Right atrium auricular region (tissue), 2 donors: ENCODE measurements at regions not wholly inside any gene's neighbourhood (a gene's known extent, or its start where the extent isn't known, plus 50 kb on each side); places are given as distances from the start of the nearest gene placed in this dataset.
"Not testable (repeated sequence)": the region's sequence is repeated elsewhere in the genome, so short reads cannot be mapped to it uniquely, and the experiment has no call there.

Experiments used
- DNase-seq: peaks from one replicate; pipeline ENCODE4 v3.0.0-alpha.2; 2019; ENCODE audit warnings: low spot score
- H3K27ac ChIP-seq, 2 donors: fragments of 200-600 bp; sonication (generic); 1 replicate in 1 of 2; 2 replicates in 1 of 2; pipeline ENCODE4 v1.5.1; 2016 to 2019
- H3K27me3 ChIP-seq, 2 donors: fragments of 200-600 bp; sonication (generic); one replicate each; pipeline versions ENCODE4 v1.5.1 to v1.6.0; 2017 to 2019
- H3K36me3 ChIP-seq: fragments of 200-600 bp; sonication (generic); one replicate; pipeline ENCODE4 v1.5.1; 2016
- H3K4me1 ChIP-seq, 2 donors: fragments of 200-600 bp; sonication (generic); one replicate each; pipeline versions ENCODE4 v1.5.1 to v1.6.0; 2017 to 2019
- H3K4me3 ChIP-seq, 2 donors: fragments of 200-600 bp; sonication (generic); 1 replicate in 1 of 2; 2 replicates in 1 of 2; pipeline ENCODE4 v1.5.1; 2017 to 2019; ENCODE audit warnings: mild to moderate bottlenecking in 1 of 2, moderate library complexity in 1 of 2
- H3K9me3 ChIP-seq, 2 donors: fragments of 200-600 bp; sonication (generic); one replicate each; pipeline ENCODE4 v1.5.1; 2019
- CTCF ChIP-seq, 2 donors: fragments of 200-600 bp; sonication (generic); IDR thresholded peaks; one replicate each; pipeline ENCODE4 v1.5.1; 2019; ENCODE audit warnings: antibody characterized with exemption in 2 of 2

GRCh38 chr1:184878602-184879001 is 95.7 kb downstream of the NIBAN1 start:
- H3K27me3 ChIP-seq, result no peaks in the 10 kb centered on the region
- no peak for DNase-seq
- peak overlapping the region; percentile 9 to 95 for H3K27ac ChIP-seq
- no peak overlapping the region for H3K4me3 ChIP-seq
- peaks cover 4% of the 10 kb centered on the region for H3K36me3 ChIP-seq
- H3K4me1 ChIP-seq, result peaks cover 0 to 70% of the 10 kb centered on the region in 2 donors
- no peaks in the 10 kb centered on the region for H3K9me3 ChIP-seq
- TF ChIP-seq CTCF (IDR thresholded peaks at IDR 0.05), result no peak

GRCh38 chr1:184878002-184878401 is 96.3 kb downstream of the NIBAN1 start:
- Histone ChIP-seq H3K4me1 (peaks cover 0 to 64% of the 10 kb centered on the region in 2 donors), H3K4me3 (no peak overlapping the region), H3K27ac (peak overlapping the region in 1 of 2 donors; percentile 95), H3K9me3 (no peaks in the 10 kb centered on the region), H3K36me3 (peaks cover 4% of the 10 kb centered on the region), H3K27me3 (no peaks in the 10 kb centered on the region)
- TF ChIP-seq CTCF (IDR thresholded peaks at IDR 0.05), result no peak
- no peak for DNase-seq

- H3K27ac ChIP-seq, result peak overlapping the region; percentile 18 to 72
- H3K27me3 ChIP-seq, H3K36me3 ChIP-seq, H3K9me3 ChIP-seq, H3K4me3 ChIP-seq, DNase-seq: not testable (repeated sequence)
- peaks cover 0 to 44% of the 10 kb centered on the region in 2 donors for H3K4me1 ChIP-seq
These were observed 98.3 kb downstream of the NIBAN1 start for GRCh38 chr1:184876015-184876414.

GRCh38 chr1:184875218-184875617 is 99.1 kb downstream of the NIBAN1 start:
- DNase-seq, result no peak
- Histone ChIP-seq H3K27me3 (no peaks in the 10 kb centered on the region), H3K4me3 (no peak overlapping the region), H3K36me3 (no peaks in the 10 kb centered on the region), H3K4me1 (peaks cover 0 to 36% of the 10 kb centered on the region in 2 donors), H3K27ac (peak overlapping the region; percentile 18 to 72), H3K9me3 (no peaks in the 10 kb centered on the region)
- TF ChIP-seq CTCF (IDR thresholded peaks at IDR 0.05), result no peak

GRCh38 chr1:184870319-184870718 is 104.0 kb downstream of the NIBAN1 start:
- DNase-seq, result no peak
- no peaks in the 10 kb centered on the region for H3K27me3 ChIP-seq
- H3K27ac ChIP-seq, result no peak overlapping the region
- no peaks in the 10 kb centered on the region for H3K36me3 ChIP-seq
- no peak overlapping the region for H3K4me3 ChIP-seq
- TF ChIP-seq CTCF (IDR thresholded peaks at IDR 0.05), result no peak
- peaks cover 0 to 18% of the 10 kb centered on the region in 2 donors for H3K4me1 ChIP-seq
- no peaks in the 10 kb centered on the region for H3K9me3 ChIP-seq

- Histone ChIP-seq H3K36me3 (peaks cover 5% of the 10 kb centered on the region), H3K4me3 (no peak overlapping the region), H3K27ac (peak overlapping the region; percentile 4 to 23), H3K4me1 (peaks cover 0 to 18% of the 10 kb centered on the region in 2 donors), H3K27me3 (no peaks in the 10 kb centered on the region), H3K9me3 (no peaks in the 10 kb centered on the region)
- DNase-seq, result no peak
- no peak for TF ChIP-seq CTCF (IDR thresholded peaks at IDR 0.05)
These were observed 106.2 kb downstream of the NIBAN1 start for GRCh38 chr1:184867866-184868689.
